ENCODE measurements at regions not wholly inside any gene's neighbourhood (a gene's known extent, or its start where the extent isn't known, plus 50 kb on each side); places are given as distances from the start of the nearest gene placed in this dataset.

DNA sequence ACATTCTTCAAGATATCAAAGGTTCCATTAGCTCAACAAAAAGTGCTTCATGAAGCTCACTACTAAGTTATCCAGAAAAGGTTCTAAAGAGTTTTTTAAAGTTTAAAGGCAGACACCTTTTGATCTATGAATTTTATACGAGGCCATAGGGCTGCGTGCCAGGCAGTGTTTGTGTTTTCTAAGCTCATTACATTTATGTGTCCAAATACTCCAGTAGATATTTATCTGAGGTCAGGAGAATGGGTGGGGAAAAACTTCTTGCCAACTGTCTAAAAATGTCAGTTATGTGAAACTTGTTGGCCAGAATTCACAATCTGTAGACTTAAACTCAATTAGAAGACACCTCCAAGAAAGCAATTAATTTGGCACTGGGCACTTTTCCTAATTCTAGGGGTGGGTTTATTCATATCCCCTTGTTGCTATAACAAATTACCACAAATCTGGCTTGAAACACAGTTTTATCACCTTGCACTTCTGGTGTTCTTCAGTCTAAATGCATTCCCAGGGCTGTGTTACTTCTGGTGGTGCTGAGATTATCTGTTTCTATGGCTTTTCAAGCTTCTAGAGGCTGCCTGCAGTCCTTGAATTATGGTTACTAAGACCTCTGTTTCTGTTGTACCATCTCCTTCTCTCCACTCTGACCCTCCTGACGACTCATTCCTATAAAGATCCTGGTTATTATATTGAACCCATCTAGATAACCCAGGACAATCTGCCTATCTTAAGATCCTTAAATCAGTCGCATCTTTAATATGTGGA, 1030.4 kb upstream of the CNTN5 start:
- peak; percentile 62 for DNase-seq (ENCODE audit: low read depth)
- TF ChIP-seq, protein P1, sequence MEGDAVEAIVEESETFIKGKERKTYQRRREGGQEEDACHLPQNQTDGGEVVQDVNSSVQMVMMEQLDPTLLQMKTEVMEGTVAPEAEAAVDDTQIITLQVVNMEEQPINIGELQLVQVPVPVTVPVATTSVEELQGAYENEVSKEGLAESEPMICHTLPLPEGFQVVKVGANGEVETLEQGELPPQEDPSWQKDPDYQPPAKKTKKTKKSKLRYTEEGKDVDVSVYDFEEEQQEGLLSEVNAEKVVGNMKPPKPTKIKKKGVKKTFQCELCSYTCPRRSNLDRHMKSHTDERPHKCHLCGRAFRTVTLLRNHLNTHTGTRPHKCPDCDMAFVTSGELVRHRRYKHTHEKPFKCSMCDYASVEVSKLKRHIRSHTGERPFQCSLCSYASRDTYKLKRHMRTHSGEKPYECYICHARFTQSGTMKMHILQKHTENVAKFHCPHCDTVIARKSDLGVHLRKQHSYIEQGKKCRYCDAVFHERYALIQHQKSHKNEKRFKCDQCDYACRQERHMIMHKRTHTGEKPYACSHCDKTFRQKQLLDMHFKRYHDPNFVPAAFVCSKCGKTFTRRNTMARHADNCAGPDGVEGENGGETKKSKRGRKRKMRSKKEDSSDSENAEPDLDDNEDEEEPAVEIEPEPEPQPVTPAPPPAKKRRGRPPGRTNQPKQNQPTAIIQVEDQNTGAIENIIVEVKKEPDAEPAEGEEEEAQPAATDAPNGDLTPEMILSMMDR (IDR thresholded peaks at IDR 0.05; ENCODE audit: control insufficient read depth, extremely low read depth, insufficient read depth) = no peak
- H3K4me3 ChIP-seq (ENCODE audit: low read depth, low read length) = no peak overlapping the region

- DNase-seq (ENCODE audit: low read depth) = no peak
- TF ChIP-seq, protein P1 (IDR thresholded peaks at IDR 0.05; ENCODE audit: control insufficient read depth, extremely low read depth, insufficient read depth) = no peak
- no peak overlapping the region for H3K4me3 ChIP-seq (ENCODE audit: low read depth, low read length)
Observed at GRCh38 chr11:97993562-97993961, 1027.2 kb upstream of the CNTN5 start.

- TF ChIP-seq, protein P1 (IDR thresholded peaks at IDR 0.05; ENCODE audit: control insufficient read depth, extremely low read depth, insufficient read depth) = no peak
- H3K4me3 ChIP-seq (ENCODE audit: low read depth, low read length) = no peak overlapping the region
- DNase-seq (ENCODE audit: low read depth) = no peak
Observed at GRCh38 chr11:97995874-97996273, 1024.9 kb upstream of the CNTN5 start.

- TF ChIP-seq, protein P1 (IDR thresholded peaks at IDR 0.05; ENCODE audit: control insufficient read depth, extremely low read depth, insufficient read depth) = no peak
- DNase-seq (ENCODE audit: low read depth) = no peak
- H3K4me3 ChIP-seq (ENCODE audit: low read depth, low read length) = no peak overlapping the region
Observed at GRCh38 chr11:97996762-97997161, 1024.0 kb upstream of the CNTN5 start.

DNA sequence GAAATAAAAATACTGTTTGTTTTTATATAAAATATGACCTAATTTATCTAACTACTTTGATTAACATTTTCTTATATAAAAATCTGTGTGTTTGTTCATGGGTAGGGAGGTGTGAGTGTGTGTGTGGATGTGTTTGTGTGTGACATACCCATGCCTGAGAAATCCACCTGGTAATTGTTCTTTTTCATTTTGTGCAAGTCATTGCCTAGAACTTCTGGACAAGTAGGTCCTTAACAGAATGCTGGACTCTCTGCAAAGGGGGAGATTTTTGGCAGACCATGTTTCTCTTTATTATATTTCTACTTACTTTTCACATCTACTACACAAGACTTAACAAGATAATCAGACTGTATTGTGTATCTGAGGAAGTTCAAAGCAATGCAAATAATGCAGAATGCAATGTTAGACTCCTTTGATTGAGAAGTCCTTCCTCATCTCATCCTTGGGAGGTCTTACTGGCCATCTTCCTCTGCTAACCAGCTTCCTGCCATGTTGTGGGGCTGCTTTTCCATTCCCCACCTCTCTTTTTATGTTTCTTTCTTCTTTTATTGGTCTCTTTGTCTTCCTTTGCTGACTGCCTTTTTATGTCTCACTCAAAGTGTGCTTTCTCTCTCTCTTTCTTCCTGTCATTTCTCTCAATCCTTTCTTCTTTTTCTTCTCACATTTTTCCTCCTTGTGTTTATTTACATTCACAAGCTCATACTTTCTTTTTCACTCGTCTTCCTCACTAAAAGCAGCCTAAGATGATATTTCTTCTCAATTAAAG, 1017.0 kb upstream of the CNTN5 start:
- TF ChIP-seq, protein P1 (IDR thresholded peaks at IDR 0.05; ENCODE audit: control insufficient read depth, extremely low read depth, insufficient read depth) = no peak
- no peak overlapping the region for H3K4me3 ChIP-seq (ENCODE audit: low read depth, low read length)
- no peak for DNase-seq (ENCODE audit: low read depth)

- TF ChIP-seq, protein P1 (IDR thresholded peaks at IDR 0.05; ENCODE audit: control insufficient read depth, extremely low read depth, insufficient read depth) = no peak
- DNase-seq (ENCODE audit: low read depth) = no peak
Observed at GRCh38 chr11:98007072-98007471, 1013.7 kb upstream of the CNTN5 start.

More at GRCh38 chr11:98007072-98007471, 1013.7 kb upstream of the CNTN5 start:
- no peak overlapping the region for H3K4me3 ChIP-seq (ENCODE audit: low read depth, low read length)
